PFSK-1 (cell line): ENCODE measurements at regions not wholly inside any gene's neighbourhood (a gene's known extent, or its start where the extent isn't known, plus 50 kb on each side); places are given as distances from the start of the nearest gene placed in this dataset.

Experiments
- FOXP2 ChIP-seq: optimal IDR thresholded peaks from 2 replicates; pipeline ENCODE3; 2011; ENCODE audit warnings: borderline replicate concordance, control low read depth, inconsistent platforms; ENCODE audit not compliant: insufficient read depth; ENCODE audit errors: extremely low read length, extremely low read depth
- POLR2AphosphoS5 ChIP-seq: IDR thresholded peaks from 2 replicates; pipeline ENCODE4 v1.6.1; 2012; ENCODE audit warnings: low read depth, mild to moderate bottlenecking, control low read depth, low read length, moderate library complexity
- SIN3A ChIP-seq: IDR thresholded peaks from 2 replicates; pipeline ENCODE4 v1.6.1; 2012; ENCODE audit warnings: mild to moderate bottlenecking, low read length, moderate library complexity, borderline replicate concordance; ENCODE audit not compliant: insufficient read depth
- TAF1 ChIP-seq: IDR thresholded peaks from 2 replicates; pipeline ENCODE4 v1.6.1; 2012; ENCODE audit warnings: low read length, control low read depth, borderline replicate concordance; ENCODE audit not compliant: insufficient read depth
- TF ChIP-seq, protein P1 (sequence below), 2 experiments: IDR thresholded peaks; 2 replicates each; pipeline versions ENCODE4 v1.6.1 to v1.8.0; 2011 to 2012; ENCODE audit warnings: low read depth in 2 of 2, low read length in 2 of 2, control low read depth in 1 of 2, inconsistent platforms in 1 of 2, mild to moderate bottlenecking in 1 of 2, moderate library complexity in 1 of 2; ENCODE audit not compliant: insufficient read depth in 1 of 2

- TF ChIP-seq, protein P1, sequence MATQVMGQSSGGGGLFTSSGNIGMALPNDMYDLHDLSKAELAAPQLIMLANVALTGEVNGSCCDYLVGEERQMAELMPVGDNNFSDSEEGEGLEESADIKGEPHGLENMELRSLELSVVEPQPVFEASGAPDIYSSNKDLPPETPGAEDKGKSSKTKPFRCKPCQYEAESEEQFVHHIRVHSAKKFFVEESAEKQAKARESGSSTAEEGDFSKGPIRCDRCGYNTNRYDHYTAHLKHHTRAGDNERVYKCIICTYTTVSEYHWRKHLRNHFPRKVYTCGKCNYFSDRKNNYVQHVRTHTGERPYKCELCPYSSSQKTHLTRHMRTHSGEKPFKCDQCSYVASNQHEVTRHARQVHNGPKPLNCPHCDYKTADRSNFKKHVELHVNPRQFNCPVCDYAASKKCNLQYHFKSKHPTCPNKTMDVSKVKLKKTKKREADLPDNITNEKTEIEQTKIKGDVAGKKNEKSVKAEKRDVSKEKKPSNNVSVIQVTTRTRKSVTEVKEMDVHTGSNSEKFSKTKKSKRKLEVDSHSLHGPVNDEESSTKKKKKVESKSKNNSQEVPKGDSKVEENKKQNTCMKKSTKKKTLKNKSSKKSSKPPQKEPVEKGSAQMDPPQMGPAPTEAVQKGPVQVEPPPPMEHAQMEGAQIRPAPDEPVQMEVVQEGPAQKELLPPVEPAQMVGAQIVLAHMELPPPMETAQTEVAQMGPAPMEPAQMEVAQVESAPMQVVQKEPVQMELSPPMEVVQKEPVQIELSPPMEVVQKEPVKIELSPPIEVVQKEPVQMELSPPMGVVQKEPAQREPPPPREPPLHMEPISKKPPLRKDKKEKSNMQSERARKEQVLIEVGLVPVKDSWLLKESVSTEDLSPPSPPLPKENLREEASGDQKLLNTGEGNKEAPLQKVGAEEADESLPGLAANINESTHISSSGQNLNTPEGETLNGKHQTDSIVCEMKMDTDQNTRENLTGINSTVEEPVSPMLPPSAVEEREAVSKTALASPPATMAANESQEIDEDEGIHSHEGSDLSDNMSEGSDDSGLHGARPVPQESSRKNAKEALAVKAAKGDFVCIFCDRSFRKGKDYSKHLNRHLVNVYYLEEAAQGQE (IDR thresholded peaks at IDR 0.05; ENCODE audit: insufficient read depth in 1 of 2, low read depth in 2 of 2, low read length in 2 of 2): no peak
- TF ChIP-seq TAF1 (no peak), POLR2AphosphoS5 (no peak), FOXP2 (peak; percentile 55), SIN3A (no peak)
Observed at GRCh38 chr14:100383727-100384158, 60.6 kb downstream of the SLC25A47 start.
